H1 (cell line): ENCODE measurements at regions not wholly inside any gene's neighbourhood (a gene's known extent, or its start where the extent isn't known, plus 50 kb on each side); places are given as distances from the start of the nearest gene placed in this dataset.

Experiments
- ATF2 ChIP-seq: IDR thresholded peaks from 2 replicates; pipeline ENCODE4 v1.6.1; 2012; ENCODE audit warnings: low read length, inconsistent platforms
- FOSL1 ChIP-seq: IDR thresholded peaks from 2 replicates; pipeline ENCODE4 v1.6.1; 2011; ENCODE audit warnings: mild to moderate bottlenecking, low read depth, low read length, moderate library complexity; ENCODE audit not compliant: insufficient read depth
- HDAC2 ChIP-seq, 2 experiments: fragments of 300-600 bp in 1 of 2; sonication (generic) in 1 of 2; IDR thresholded peaks; 2 replicates each; pipeline ENCODE4 v1.6.1; 2011 to 2012; ENCODE audit warnings: low read depth in 2 of 2, low read length in 2 of 2, mild to moderate bottlenecking in 2 of 2, moderate library complexity in 2 of 2, borderline replicate concordance in 1 of 2, inconsistent platforms in 1 of 2
- PHF8 ChIP-seq: fragments of 200-600 bp; sonication (generic); conservative IDR thresholded peaks from 2 replicates; pipeline ENCODE4 v1.7.1; 2012; ENCODE audit warnings: low read depth, mild to moderate bottlenecking, inconsistent platforms, low read length, moderate library complexity
- POLR2A ChIP-seq, 2 experiments: IDR thresholded peaks; 1 replicate in 1 of 2; 2 replicates in 1 of 2; pipeline ENCODE4 v1.6.1; 2011; ENCODE audit warnings: low read depth in 2 of 2, low read length in 2 of 2, mild to moderate bottlenecking in 2 of 2; ENCODE audit errors: control extremely low read depth in 1 of 2
- POLR2AphosphoS5 ChIP-seq: IDR thresholded peaks from 2 replicates; pipeline ENCODE4 v1.6.1; 2011; ENCODE audit warnings: low read depth, low read length

GRCh38 chr13:81609335-81609734, 1268.4 kb upstream of the SPRY2 start:
- TF ChIP-seq HDAC2 (IDR thresholded peaks at IDR 0.05; ENCODE audit: borderline replicate concordance in 1 of 2, low read depth in 2 of 2, low read length in 2 of 2) = no peak
- no peak for TF ChIP-seq POLR2AphosphoS5
- no peak for TF ChIP-seq PHF8
- TF ChIP-seq FOSL1 = no peak
- TF ChIP-seq POLR2A (IDR thresholded peaks at IDR 0.05; ENCODE audit: control extremely low read depth in 1 of 2, low read depth in 2 of 2, low read length in 2 of 2) = no peak
- no peak for TF ChIP-seq ATF2
